KMS-11 (cell line): ENCODE measurements at regions not wholly inside any gene's neighbourhood (a gene's known extent, or its start where the extent isn't known, plus 50 kb on each side); places are given as distances from the start of the nearest gene placed in this dataset.

ENCODE experiments used
- H2AFZ ChIP-seq: fragments of 200-600 bp; sonication (generic); 2 replicates; pipeline ENCODE4 v1.6.1; 2016; ENCODE audit warnings: antibody characterized with exemption, mixed run types, low read depth
- H3K27ac ChIP-seq: fragments of 200-600 bp; sonication (generic); 2 replicates; pipeline ENCODE4 v1.6.1; 2016; ENCODE audit warnings: mild to moderate bottlenecking, mixed run types
- H3K27me3 ChIP-seq: fragments of 200-600 bp; sonication (generic); 2 replicates; pipeline ENCODE4 v1.6.1; 2017; ENCODE audit warnings: mild to moderate bottlenecking, low read depth, mixed run types, moderate library complexity; ENCODE audit not compliant: insufficient read depth
- H3K36me3 ChIP-seq: fragments of 200-600 bp; sonication (generic); 2 replicates; pipeline ENCODE4 v1.6.1; 2017; ENCODE audit warnings: mild to moderate bottlenecking, mixed run types; ENCODE audit not compliant: insufficient read depth
- H3K4me1 ChIP-seq: fragments of 200-600 bp; sonication (generic); 2 replicates; pipeline ENCODE4 v1.6.1; 2016; ENCODE audit warnings: mild to moderate bottlenecking, low read depth, mixed run types; ENCODE audit not compliant: poor library complexity, severe bottlenecking
- H3K4me2 ChIP-seq: fragments of 200-600 bp; sonication (generic); 2 replicates; pipeline ENCODE4 v1.7.0; 2016; ENCODE audit warnings: mild to moderate bottlenecking, mixed run types
- H3K4me3 ChIP-seq: fragments of 200-600 bp; sonication (generic); IDR thresholded peaks from 2 replicates; pipeline ENCODE4 v1.6.1; 2017; ENCODE audit warnings: low read depth, low read length, mixed read lengths; ENCODE audit not compliant: insufficient read depth
- H3K79me2 ChIP-seq: fragments of 200-600 bp; sonication (generic); 2 replicates; pipeline ENCODE4 v1.6.1; 2016; ENCODE audit warnings: low read depth, mixed run types; ENCODE audit not compliant: insufficient read depth
- H3K9ac ChIP-seq: fragments of 200-600 bp; sonication (generic); 2 replicates; pipeline ENCODE4 v1.6.1; 2016; ENCODE audit warnings: mild to moderate bottlenecking, mixed run types
- H4K20me1 ChIP-seq: fragments of 200-600 bp; sonication (generic); 2 replicates; pipeline ENCODE4 v1.6.1; 2016; ENCODE audit warnings: mild to moderate bottlenecking, mixed run types; ENCODE audit not compliant: insufficient read depth
- TF ChIP-seq, protein P1 (sequence below): fragments of 200-600 bp; sonication (generic); conservative IDR thresholded peaks from 2 replicates; pipeline ENCODE4 v1.6.1; 2017; ENCODE audit warnings: low read depth, mild to moderate bottlenecking, antibody characterized with exemption, low read length, moderate library complexity, mixed read lengths

GRCh38 chr13:47399599-47399998 lies 502.7 kb upstream of the HTR2A start:
- no peak overlapping the region for H3K9ac ChIP-seq
- H3K36me3 ChIP-seq = no peaks in the 10 kb centered on the region
- TF ChIP-seq, protein P1, sequence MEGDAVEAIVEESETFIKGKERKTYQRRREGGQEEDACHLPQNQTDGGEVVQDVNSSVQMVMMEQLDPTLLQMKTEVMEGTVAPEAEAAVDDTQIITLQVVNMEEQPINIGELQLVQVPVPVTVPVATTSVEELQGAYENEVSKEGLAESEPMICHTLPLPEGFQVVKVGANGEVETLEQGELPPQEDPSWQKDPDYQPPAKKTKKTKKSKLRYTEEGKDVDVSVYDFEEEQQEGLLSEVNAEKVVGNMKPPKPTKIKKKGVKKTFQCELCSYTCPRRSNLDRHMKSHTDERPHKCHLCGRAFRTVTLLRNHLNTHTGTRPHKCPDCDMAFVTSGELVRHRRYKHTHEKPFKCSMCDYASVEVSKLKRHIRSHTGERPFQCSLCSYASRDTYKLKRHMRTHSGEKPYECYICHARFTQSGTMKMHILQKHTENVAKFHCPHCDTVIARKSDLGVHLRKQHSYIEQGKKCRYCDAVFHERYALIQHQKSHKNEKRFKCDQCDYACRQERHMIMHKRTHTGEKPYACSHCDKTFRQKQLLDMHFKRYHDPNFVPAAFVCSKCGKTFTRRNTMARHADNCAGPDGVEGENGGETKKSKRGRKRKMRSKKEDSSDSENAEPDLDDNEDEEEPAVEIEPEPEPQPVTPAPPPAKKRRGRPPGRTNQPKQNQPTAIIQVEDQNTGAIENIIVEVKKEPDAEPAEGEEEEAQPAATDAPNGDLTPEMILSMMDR = no peak
- no peaks in the 10 kb centered on the region for H3K79me2 ChIP-seq
- H3K4me1 ChIP-seq = no peaks in the 10 kb centered on the region
- no peak overlapping the region for H3K27ac ChIP-seq
- no peak overlapping the region for H2AFZ ChIP-seq
- H3K4me2 ChIP-seq = no peak overlapping the region
- no peaks in the 10 kb centered on the region for H4K20me1 ChIP-seq
- no peak overlapping the region for H3K4me3 ChIP-seq
- H3K27me3 ChIP-seq = no peaks in the 10 kb centered on the region

DNA sequence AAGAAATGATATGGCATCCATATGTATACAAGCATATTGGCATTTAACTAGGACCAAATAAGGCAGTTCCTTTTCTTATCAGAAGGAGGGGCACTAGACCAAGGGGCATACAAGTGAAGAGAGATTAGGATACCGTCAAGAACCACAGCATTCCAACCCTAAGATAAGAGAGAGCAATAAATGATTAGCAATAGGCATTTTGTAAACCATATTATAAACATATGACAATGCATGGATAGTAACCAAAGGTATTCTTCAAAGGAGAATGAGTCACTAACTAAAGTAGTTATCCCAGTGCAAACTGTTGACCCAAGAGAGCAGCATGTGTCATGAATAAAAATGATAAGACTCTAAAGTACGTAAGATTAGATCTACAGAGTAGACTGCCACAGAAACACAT lies 500.9 kb upstream of the HTR2A start:
- no peaks in the 10 kb centered on the region for H3K4me1 ChIP-seq
- no peaks in the 10 kb centered on the region for H3K27me3 ChIP-seq
- TF ChIP-seq, protein P1 = no peak
- no peaks in the 10 kb centered on the region for H4K20me1 ChIP-seq
- no peaks in the 10 kb centered on the region for H3K36me3 ChIP-seq
- no peaks in the 10 kb centered on the region for H3K79me2 ChIP-seq
- H3K27ac ChIP-seq = no peak overlapping the region
- H3K9ac ChIP-seq = no peak overlapping the region
- H3K4me3 ChIP-seq = no peak overlapping the region
- H2AFZ ChIP-seq = no peak overlapping the region
- no peak overlapping the region for H3K4me2 ChIP-seq

- Histone ChIP-seq H2AFZ (no peak overlapping the region), H3K4me1 (no peaks in the 10 kb centered on the region)
Observed at GRCh38 chr13:47396915-47397314, 500.1 kb upstream of the HTR2A start.

DNA sequence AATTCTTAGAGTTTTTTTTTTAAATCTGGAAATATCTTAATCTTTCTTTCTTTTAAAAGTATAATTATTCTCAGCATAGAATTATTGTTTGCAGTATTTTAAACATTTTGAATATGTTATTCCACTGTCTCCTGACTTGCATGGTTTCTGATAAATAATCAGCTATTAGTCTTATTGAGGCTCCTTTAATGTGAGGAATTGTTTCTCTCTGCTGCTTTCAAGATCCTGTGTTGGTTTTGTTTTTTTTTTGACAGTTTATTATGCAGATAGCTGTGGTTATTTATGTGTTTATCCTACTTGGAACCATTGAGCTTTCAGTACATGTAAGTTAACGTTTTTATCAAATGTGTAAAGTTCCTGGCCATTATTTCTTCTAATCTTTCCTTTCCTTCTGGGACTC lies 477.9 kb upstream of the HTR2A start:
- Histone ChIP-seq H3K9ac (no peak overlapping the region), H3K4me3 (no peak overlapping the region), H2AFZ (no peak overlapping the region), H3K4me1 (no peaks in the 10 kb centered on the region), H3K27me3 (no peaks in the 10 kb centered on the region), H3K79me2 (no peaks in the 10 kb centered on the region), H3K4me2 (no peak overlapping the region), H3K27ac (no peak overlapping the region), H3K36me3 (no peaks in the 10 kb centered on the region), H4K20me1 (no peaks in the 10 kb centered on the region)
- TF ChIP-seq, protein P1 = no peak

More at GRCh38 chr13:47396915-47397314, 500.1 kb upstream of the HTR2A start:
- Histone ChIP-seq H3K4me3 (no peak overlapping the region), H3K27me3 (no peaks in the 10 kb centered on the region), H3K79me2 (no peaks in the 10 kb centered on the region), H3K36me3 (no peaks in the 10 kb centered on the region), H4K20me1 (no peaks in the 10 kb centered on the region), H3K9ac (no peak overlapping the region), H3K4me2 (no peak overlapping the region), H3K27ac (no peak overlapping the region)
- TF ChIP-seq, protein P1 = no peak

GRCh38 chr13:47372751-47373150 lies 475.9 kb upstream of the HTR2A start:
- Histone ChIP-seq H3K27me3 (no peaks in the 10 kb centered on the region), H3K36me3 (no peaks in the 10 kb centered on the region), H3K9ac (no peak overlapping the region), H3K27ac (no peak overlapping the region), H4K20me1 (no peaks in the 10 kb centered on the region), H2AFZ (no peak overlapping the region), H3K4me3 (no peak overlapping the region), H3K4me1 (no peaks in the 10 kb centered on the region), H3K4me2 (no peak overlapping the region), H3K79me2 (no peaks in the 10 kb centered on the region)
- TF ChIP-seq, protein P1 = no peak
